Neuronal stem cell (in vitro differentiated cells): ENCODE measurements at regions not wholly inside any gene's neighbourhood (a gene's known extent, or its start where the extent isn't known, plus 50 kb on each side); places are given as distances from the start of the nearest gene placed in this dataset.
"Not testable (repeated sequence)": the region's sequence is repeated elsewhere in the genome, so short reads cannot be mapped to it uniquely, and the experiment has no call there.

Experiments
- DNase-seq: peaks from one replicate; pipeline ENCODE4 v3.0.0-alpha.2; 2013; ENCODE audit warnings: low spot score
- H2AFZ ChIP-seq: one replicate; pipeline ENCODE4 v1.6.1; 2013; ENCODE audit warnings: mild to moderate bottlenecking, low read length, inconsistent platforms
- H2AK5ac ChIP-seq: 2 replicates; pipeline ENCODE4 v1.6.1; 2013; ENCODE audit warnings: low read depth, mild to moderate bottlenecking, inconsistent platforms, low read length, moderate library complexity, mixed read lengths
- H2BK120ac ChIP-seq: 2 replicates; pipeline ENCODE4 v1.6.1; 2013; ENCODE audit warnings: low read depth, mild to moderate bottlenecking, inconsistent platforms, low read length, moderate library complexity, mixed read lengths
- H2BK12ac ChIP-seq: one replicate; pipeline ENCODE4 v1.6.1; 2013; ENCODE audit warnings: low read length, inconsistent platforms
- H2BK15ac ChIP-seq: 2 replicates; pipeline ENCODE4 v1.6.1; 2013; ENCODE audit warnings: mild to moderate bottlenecking, low read length, inconsistent platforms, mixed read lengths
- H2BK5ac ChIP-seq: one replicate; pipeline ENCODE4 v1.6.1; 2013; ENCODE audit warnings: inconsistent platforms, mild to moderate bottlenecking, low read length, moderate library complexity
- H3K14ac ChIP-seq: one replicate; pipeline ENCODE4 v1.6.1; 2013; ENCODE audit warnings: low read length, inconsistent platforms
- H3K18ac ChIP-seq: 2 replicates; pipeline ENCODE4 v1.6.1; 2013; ENCODE audit warnings: low read length, inconsistent platforms
- H3K23ac ChIP-seq: 2 replicates; pipeline ENCODE4 v1.6.1; 2013; ENCODE audit warnings: low read depth, mild to moderate bottlenecking, mixed read lengths, low read length, inconsistent platforms; ENCODE audit not compliant: poor library complexity
- H3K27ac ChIP-seq: replicated peaks from 3 replicates; pipeline ENCODE4 v1.5.1; 2013; ENCODE audit warnings: low read length, inconsistent platforms
- H3K27me3 ChIP-seq, 3 experiments: 2 replicates each; pipeline ENCODE4 v1.6.1; 2013; ENCODE audit warnings: low read length in 3 of 3, mild to moderate bottlenecking in 2 of 3, inconsistent platforms in 1 of 3, low read depth in 1 of 3, mixed read lengths in 1 of 3, moderate library complexity in 1 of 3; ENCODE audit not compliant: control insufficient read depth in 3 of 3, insufficient read depth in 3 of 3
- H3K36me3 ChIP-seq, 2 donors: replicated peaks in 1 of 2; 2 replicates each; pipeline ENCODE4 v1.6.1; 2013; ENCODE audit warnings: low read length in 2 of 2; ENCODE audit not compliant: control insufficient read depth in 2 of 2, insufficient read depth in 2 of 2
- H3K4ac ChIP-seq: 2 replicates; pipeline ENCODE4 v1.6.1; 2013; ENCODE audit warnings: inconsistent platforms, mild to moderate bottlenecking, low read length, moderate library complexity
- H3K4me1 ChIP-seq, 2 donors: 1 replicate in 1 of 2; 2 replicates in 1 of 2; pipeline ENCODE4 v1.6.1; 2013; ENCODE audit warnings: low read length in 2 of 2, low read depth in 1 of 2; ENCODE audit not compliant: control insufficient read depth in 2 of 2, insufficient read depth in 1 of 2
- H3K4me2 ChIP-seq: one replicate; pipeline ENCODE4 v1.6.1; 2013; ENCODE audit warnings: mild to moderate bottlenecking, low read length, inconsistent platforms; ENCODE audit not compliant: insufficient read depth, poor library complexity, severe bottlenecking
- H3K4me3 ChIP-seq, 2 donors: 2 replicates each; pipeline ENCODE4 v1.5.1; 2013; ENCODE audit warnings: low read length in 2 of 2, mild to moderate bottlenecking in 2 of 2, inconsistent platforms in 1 of 2, moderate library complexity in 1 of 2
- H3K79me1 ChIP-seq: one replicate; pipeline ENCODE4 v1.6.1; 2013; ENCODE audit warnings: low read depth, mild to moderate bottlenecking, inconsistent platforms, low read length, moderate library complexity
- H3K9ac ChIP-seq: one replicate; pipeline ENCODE4 v1.6.1; 2013; ENCODE audit warnings: mild to moderate bottlenecking, low read depth, low read length, inconsistent platforms; ENCODE audit not compliant: poor library complexity
- H3K9me3 ChIP-seq, 2 donors: replicated peaks in 1 of 2; 2 replicates each; pipeline versions ENCODE3 to v1.6.1; 2013; ENCODE audit warnings: low read length in 2 of 2, mild to moderate bottlenecking in 2 of 2, inconsistent platforms in 1 of 2, low read depth in 1 of 2, mixed read lengths in 1 of 2, moderate library complexity in 1 of 2; ENCODE audit not compliant: control insufficient read depth in 2 of 2, insufficient read depth in 1 of 2
- H4K8ac ChIP-seq: one replicate; pipeline ENCODE4 v1.6.1; 2013; ENCODE audit warnings: low read depth, mild to moderate bottlenecking, inconsistent platforms, low read length, moderate library complexity
- H4K91ac ChIP-seq: one replicate; pipeline ENCODE4 v1.6.1; 2013; ENCODE audit warnings: low read length, low read depth, mild to moderate bottlenecking, inconsistent platforms; ENCODE audit not compliant: poor library complexity
- WGBS, 2 donors: extraction: QIAGEN DNeasy Blood & Tissue Kit; methylation state at CpG; one replicate each; pipeline ENCODE4 v1.1.7; 2013; ENCODE audit warnings: missing lambda C conversion rate in 2 of 2, mixed read lengths in 1 of 2; ENCODE audit not compliant: insufficient read length in 2 of 2, insufficient replicate concordance in 1 of 2; ENCODE audit errors: extremely low coverage in 2 of 2; 5-methylcytosine and 5-hydroxymethylcytosine counted together

DNA sequence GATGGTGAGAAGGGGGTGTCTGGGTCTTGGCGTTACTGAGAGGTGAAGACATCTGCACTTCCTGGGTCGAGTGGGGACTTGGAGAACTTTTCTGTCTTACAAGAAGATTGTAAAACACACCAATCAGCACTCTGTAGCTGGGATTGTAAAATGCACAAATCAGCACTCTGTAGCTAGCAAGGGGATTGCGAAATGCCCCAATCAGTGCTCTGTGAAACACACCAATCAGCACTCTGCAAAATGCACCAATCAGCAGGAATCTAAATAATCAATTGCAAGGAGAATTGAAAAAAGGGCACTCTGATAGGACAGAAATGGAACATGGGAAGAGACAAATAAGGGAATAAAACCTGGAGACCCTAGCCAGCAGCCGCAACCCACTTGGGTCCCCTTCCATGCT lies 376.1 kb upstream of the SFSWAP start:
- Histone ChIP-seq H3K27me3 (no peaks in the 10 kb centered on the region), H3K79me1 (peaks cover 2% of the 10 kb centered on the region), H2BK15ac (no peak overlapping the region), H2BK12ac (no peak overlapping the region), H3K9ac (no peak overlapping the region), H3K18ac (no peak overlapping the region), H3K27ac (no peak overlapping the region), H2AK5ac (no peak overlapping the region), H4K91ac (no peak overlapping the region), H3K4me3 (no peak overlapping the region), H3K14ac (no peak overlapping the region), H3K23ac (no peak overlapping the region), H3K4me1 (no peaks in the 10 kb centered on the region), H3K4ac (no peak overlapping the region), H2AFZ (no peak overlapping the region), H2BK5ac (no peak overlapping the region), H4K8ac (no peak overlapping the region), H3K4me2 (no peak overlapping the region), H3K9me3 (no peaks in the 10 kb centered on the region), H3K36me3 (no peaks in the 10 kb centered on the region), H2BK120ac (no peak overlapping the region)
- no peak for DNase-seq
- no CpG with 5 or more reads among the region's 4 CpGs for WGBS, 2 donors

DNA sequence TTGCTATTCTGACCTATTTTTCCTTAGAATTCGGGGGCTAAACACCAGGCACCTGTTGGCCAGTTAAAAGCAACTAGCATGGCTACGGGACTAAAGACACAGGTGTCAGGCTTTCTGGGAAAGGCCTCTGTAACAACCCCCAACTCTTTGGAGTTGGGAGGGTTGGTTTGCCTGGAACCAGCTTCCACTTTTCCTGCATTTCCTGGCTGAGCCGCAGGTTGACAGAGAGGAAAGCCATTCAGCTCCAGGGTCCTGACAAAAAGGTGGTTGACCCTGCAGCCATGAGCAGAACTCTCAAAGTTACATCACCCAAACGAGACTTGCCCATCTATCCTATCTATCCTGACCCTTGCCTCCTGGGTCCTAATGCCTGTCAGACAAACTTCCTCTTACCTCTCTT lies 375.4 kb upstream of the SFSWAP start:
- no peaks in the 10 kb centered on the region for H3K36me3 ChIP-seq
- H3K27me3 ChIP-seq: no peaks in the 10 kb centered on the region
- no peak overlapping the region for H3K4ac ChIP-seq
- peak overlapping the region; percentile 29 for H2AFZ ChIP-seq
- H3K9me3 ChIP-seq: no peaks in the 10 kb centered on the region
- no peak overlapping the region for H2BK15ac ChIP-seq
- no peak overlapping the region for H3K4me2 ChIP-seq
- no peak overlapping the region for H3K18ac ChIP-seq
- no peak overlapping the region for H3K14ac ChIP-seq
- H3K23ac ChIP-seq: no peak overlapping the region
- H3K4me3 ChIP-seq: no peak overlapping the region
- H3K9ac ChIP-seq: no peak overlapping the region
- H2BK5ac ChIP-seq: no peak overlapping the region
- H2AK5ac ChIP-seq: no peak overlapping the region
- H3K27ac ChIP-seq: no peak overlapping the region
- H3K4me1 ChIP-seq: no peaks in the 10 kb centered on the region
- WGBS, 2 donors: no CpG with 5 or more reads among the region's 4 CpGs
- H2BK12ac ChIP-seq: no peak overlapping the region
- no peak overlapping the region for H4K8ac ChIP-seq
- no peak for DNase-seq
- no peak overlapping the region for H2BK120ac ChIP-seq
- H4K91ac ChIP-seq: no peak overlapping the region
- peaks cover 2% of the 10 kb centered on the region for H3K79me1 ChIP-seq

- not testable (repeated sequence) for H3K23ac ChIP-seq, H3K4me1 ChIP-seq, H3K9ac ChIP-seq, H2BK12ac ChIP-seq, H2BK120ac ChIP-seq, H3K79me1 ChIP-seq, H2BK5ac ChIP-seq, H3K4me2 ChIP-seq, H3K27ac ChIP-seq, H2AK5ac ChIP-seq, H3K4ac ChIP-seq, H2AFZ ChIP-seq, H4K91ac ChIP-seq, H3K27me3 ChIP-seq, H2BK15ac ChIP-seq, DNase-seq, H3K18ac ChIP-seq, H3K14ac ChIP-seq, H3K9me3 ChIP-seq, H3K4me3 ChIP-seq, H4K8ac ChIP-seq, H3K36me3 ChIP-seq
- WGBS, 2 donors: no CpG with 5 or more reads among the region's 3 CpGs
Observed at GRCh38 chr12:131337861-131338260, 373.0 kb upstream of the SFSWAP start.

- Histone ChIP-seq H2BK15ac (no peak overlapping the region), H3K4ac (no peak overlapping the region), H3K9ac (no peak overlapping the region), H3K27me3 (no peaks in the 10 kb centered on the region), H3K23ac (no peak overlapping the region), H3K4me3 (no peak overlapping the region), H3K4me2 (no peak overlapping the region), H3K27ac (no peak overlapping the region), H3K36me3 (no peaks in the 10 kb centered on the region), H3K14ac (no peak overlapping the region), H3K9me3 (no peaks in the 10 kb centered on the region), H2AFZ (peak overlapping the region; percentile 21), H2BK120ac (no peak overlapping the region), H2AK5ac (no peak overlapping the region), H2BK12ac (no peak overlapping the region), H3K4me1 (no peaks in the 10 kb centered on the region), H3K79me1 (no peaks in the 10 kb centered on the region), H3K18ac (peak overlapping the region; percentile 71), H2BK5ac (no peak overlapping the region), H4K91ac (no peak overlapping the region), H4K8ac (no peak overlapping the region)
- DNase-seq: no peak
- no CpG with 5 or more reads among the region's 13 CpGs for WGBS, 2 donors
Observed at GRCh38 chr12:131340616-131341210, 370.2 kb upstream of the SFSWAP start.
